Tibial nerve (tissue), 3 donors: ENCODE measurements at regions not wholly inside any gene's neighbourhood (a gene's known extent, or its start where the extent isn't known, plus 50 kb on each side); places are given as distances from the start of the nearest gene placed in this dataset.

Source experiments
- CTCF ChIP-seq, 5 experiments: fragments of 200-600 bp in 3 of 5; fragments of 450-650 bp in 2 of 5; sonication (generic) in 3 of 5; IDR thresholded peaks; one replicate each; pipeline ENCODE4 v1.5.1; 2016 to 2019; ENCODE audit warnings: antibody characterized with exemption in 5 of 5, mild to moderate bottlenecking in 3 of 5, moderate library complexity in 2 of 5
- POLR2A ChIP-seq, 2 donors: fragments of 450-650 bp; IDR thresholded peaks; one replicate each; pipeline ENCODE4 v1.6.1; 2017; ENCODE audit warnings: antibody characterized with exemption in 2 of 2, mild to moderate bottlenecking in 2 of 2, moderate library complexity in 2 of 2

DNA sequence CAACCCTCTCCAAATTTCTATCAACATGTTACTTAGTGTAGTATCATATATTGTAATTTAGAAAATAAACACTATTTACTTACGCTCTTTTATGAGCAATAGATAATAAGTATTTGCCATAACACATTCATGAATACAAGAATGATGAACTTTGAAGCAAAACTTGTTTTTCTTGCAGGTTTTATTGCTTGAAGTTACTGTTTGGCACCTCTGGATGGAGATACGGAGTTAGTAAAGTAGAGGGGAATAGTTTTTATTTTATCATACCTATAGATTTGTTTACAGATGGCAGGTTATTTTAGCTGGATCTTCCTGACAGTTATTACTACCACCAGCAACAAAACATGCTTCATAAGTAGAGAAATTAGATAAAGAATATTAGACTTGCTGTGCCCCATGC lies 274.2 kb upstream of the LRRTM4 start:
- no peak for TF ChIP-seq CTCF (IDR thresholded peaks at IDR 0.05)
- no peak for TF ChIP-seq POLR2A (IDR thresholded peaks at IDR 0.05)
